ENCODE measurements at regions not wholly inside any gene's neighbourhood (a gene's known extent, or its start where the extent isn't known, plus 50 kb on each side); places are given as distances from the start of the nearest gene placed in this dataset.
"Not testable (repeated sequence)": the region's sequence is repeated elsewhere in the genome, so short reads cannot be mapped to it uniquely, and the experiment has no call there.

DNA sequence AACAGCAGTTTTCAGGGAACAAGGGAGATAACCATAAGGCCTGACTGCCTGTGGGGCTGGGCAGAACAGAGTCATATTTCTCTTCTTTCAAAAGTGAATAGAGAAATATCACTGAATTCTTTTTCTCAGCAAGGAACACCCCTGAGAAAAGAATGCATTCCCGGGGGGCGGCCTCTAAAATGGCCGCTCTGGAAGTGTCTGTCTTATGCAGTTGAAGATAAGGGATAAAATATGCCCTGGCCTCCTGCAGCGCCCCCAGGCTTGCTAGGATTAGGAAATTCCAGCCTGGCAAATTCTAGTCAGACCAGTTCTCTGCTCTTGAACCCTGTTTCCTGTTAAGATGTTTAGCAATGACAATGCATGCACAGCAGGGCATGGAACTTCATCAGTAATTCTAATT lies 745.4 kb downstream of the GRXCR1 start:
- intact Hi-C loops (cut with DNase I); H3K9me3 ChIP-seq (ENCODE audit: control insufficient read depth, low read length); H3K4me3 ChIP-seq (ENCODE audit: low read length); H3K4me1 ChIP-seq (ENCODE audit: control insufficient read depth, insufficient read depth, low read length); H3K27me3 ChIP-seq (ENCODE audit: control insufficient read depth, insufficient read depth); H3K27ac ChIP-seq (ENCODE audit: low read length); DNase-seq; ATAC-seq: not testable (repeated sequence)
- WGBS, result 85% methylated on average over 4 of the region's 4 CpGs

DNA sequence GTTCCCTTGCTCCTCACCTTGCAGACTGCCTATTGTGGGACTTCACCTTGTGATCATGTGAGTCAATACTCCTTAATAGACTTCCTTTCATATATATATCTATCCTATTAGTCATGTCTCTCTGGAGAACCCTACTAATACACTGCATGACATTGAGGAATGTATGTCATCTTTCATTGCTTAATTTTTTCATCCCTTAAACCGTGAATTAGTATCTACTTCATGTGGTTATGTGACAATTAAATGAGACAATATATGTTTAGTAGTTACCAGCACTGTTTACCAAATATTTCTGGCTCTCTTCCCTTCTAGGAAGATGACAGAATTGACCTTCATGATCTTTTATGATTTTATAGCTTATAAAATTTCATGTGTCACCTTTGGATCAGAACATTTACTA lies 759.5 kb downstream of the GRXCR1 start:
- H3K4me1 ChIP-seq (ENCODE audit: control insufficient read depth, insufficient read depth, low read length), result no peaks in the 10 kb centered on the region
- no peak overlapping the region for H3K27ac ChIP-seq (ENCODE audit: low read length)
- no peaks in the 10 kb centered on the region for H3K27me3 ChIP-seq (ENCODE audit: control insufficient read depth, insufficient read depth)
- no peak for ATAC-seq
- WGBS, result 55% methylated on average over 1 of the region's 1 CpG
- H3K4me3 ChIP-seq (ENCODE audit: low read length), result no peak overlapping the region
- no peak for DNase-seq
- intact Hi-C loops (cut with DNase I), result no loop called here
- no peaks in the 10 kb centered on the region for H3K9me3 ChIP-seq (ENCODE audit: control insufficient read depth, low read length)

DNA sequence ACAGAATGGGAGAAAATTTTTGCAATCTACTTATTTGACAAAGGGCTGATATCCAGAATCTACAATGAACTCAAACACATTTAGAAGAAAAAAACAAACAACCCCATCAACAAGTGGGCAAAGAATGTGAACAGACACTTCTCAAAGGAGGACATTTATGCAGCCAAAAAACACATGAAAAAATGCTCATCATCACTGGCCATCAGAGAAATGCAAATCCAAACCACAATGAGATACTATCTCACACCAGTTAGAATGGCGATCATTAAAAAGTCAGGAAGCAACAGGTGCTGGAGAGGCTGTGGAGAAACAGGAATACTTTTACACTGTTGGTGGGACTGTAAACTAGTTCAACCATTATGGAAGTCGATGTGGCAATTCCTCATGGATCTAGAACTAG lies 767.0 kb downstream of the GRXCR1 start:
- H3K4me1 ChIP-seq (ENCODE audit: control insufficient read depth, insufficient read depth, low read length); ATAC-seq; intact Hi-C loops (cut with DNase I); H3K9me3 ChIP-seq (ENCODE audit: control insufficient read depth, low read length); DNase-seq; H3K27ac ChIP-seq (ENCODE audit: low read length); H3K4me3 ChIP-seq (ENCODE audit: low read length); H3K27me3 ChIP-seq (ENCODE audit: control insufficient read depth, insufficient read depth): not testable (repeated sequence)
- 67% methylated on average over 2 of the region's 2 CpGs for WGBS

DNA sequence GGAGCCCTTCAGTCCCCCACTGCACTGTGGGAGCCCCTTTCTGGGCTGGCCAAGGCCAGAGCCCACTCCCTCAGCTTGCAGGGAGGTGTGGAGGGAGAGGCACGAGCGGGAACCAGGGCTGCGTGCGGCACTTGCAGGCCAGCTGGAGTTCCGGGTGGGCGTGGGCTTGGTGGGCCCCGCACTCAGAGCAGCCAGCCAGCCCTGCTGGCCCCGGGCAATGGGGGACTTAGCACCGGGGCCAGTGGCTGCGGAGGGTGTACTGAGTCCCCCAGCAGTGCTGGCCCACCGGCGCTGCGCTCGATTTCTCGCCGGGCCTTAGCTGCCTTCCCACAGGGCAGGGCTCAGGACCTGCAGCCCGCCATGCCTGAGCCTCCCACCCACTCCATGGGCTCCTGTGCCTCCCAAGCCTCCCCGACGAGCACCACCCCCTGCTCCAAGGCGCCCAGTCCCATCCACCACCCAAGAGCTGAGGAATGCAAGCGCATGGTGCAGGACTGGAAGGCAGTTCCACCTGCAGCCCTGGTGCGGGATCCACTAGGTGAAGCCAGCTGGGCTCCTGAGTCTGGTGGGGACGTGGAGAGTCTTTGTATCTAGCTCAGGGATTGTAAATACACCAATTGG lies 776.2 kb downstream of the KCTD8 start:
- H3K27me3 ChIP-seq (ENCODE audit: control insufficient read depth, insufficient read depth); DNase-seq; H3K27ac ChIP-seq (ENCODE audit: low read length); ATAC-seq; H3K4me3 ChIP-seq (ENCODE audit: low read length); H3K9me3 ChIP-seq (ENCODE audit: control insufficient read depth, low read length); H3K4me1 ChIP-seq (ENCODE audit: control insufficient read depth, insufficient read depth, low read length); intact Hi-C loops (cut with DNase I): not testable (repeated sequence)
- WGBS, result 85% methylated on average over 23 of the region's 23 CpGs

DNA sequence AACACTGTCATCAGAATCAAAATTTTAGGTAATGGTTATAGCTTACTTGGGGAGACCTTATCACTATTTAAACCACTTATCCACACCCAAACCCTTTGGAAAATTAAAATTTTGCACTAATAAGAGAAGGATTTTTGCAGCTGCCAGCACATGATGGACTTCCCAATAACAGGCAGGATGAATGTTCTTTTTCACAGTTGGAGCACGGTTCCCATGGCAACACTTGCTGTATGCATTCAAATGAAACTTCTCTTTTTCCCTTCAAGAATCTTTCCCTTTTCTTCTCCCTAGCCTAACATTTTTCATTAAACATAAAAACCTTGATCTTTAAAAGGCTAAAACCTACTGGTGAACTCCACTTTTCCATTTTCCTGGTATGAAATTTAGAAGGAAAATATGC lies 768.2 kb downstream of the KCTD8 start:
- Histone ChIP-seq H3K4me3 (ENCODE audit: low read length) (no peak overlapping the region), H3K27me3 (ENCODE audit: control insufficient read depth, insufficient read depth) (no peaks in the 10 kb centered on the region), H3K9me3 (ENCODE audit: control insufficient read depth, low read length) (no peaks in the 10 kb centered on the region), H3K4me1 (ENCODE audit: control insufficient read depth, insufficient read depth, low read length) (no peaks in the 10 kb centered on the region), H3K27ac (ENCODE audit: low read length) (no peak overlapping the region)
- DNase-seq (no peak), ATAC-seq (no peak)
- intact Hi-C loops (cut with DNase I), result no loop called here
- 77% methylated on average over 1 of the region's 1 CpG for WGBS

DNA sequence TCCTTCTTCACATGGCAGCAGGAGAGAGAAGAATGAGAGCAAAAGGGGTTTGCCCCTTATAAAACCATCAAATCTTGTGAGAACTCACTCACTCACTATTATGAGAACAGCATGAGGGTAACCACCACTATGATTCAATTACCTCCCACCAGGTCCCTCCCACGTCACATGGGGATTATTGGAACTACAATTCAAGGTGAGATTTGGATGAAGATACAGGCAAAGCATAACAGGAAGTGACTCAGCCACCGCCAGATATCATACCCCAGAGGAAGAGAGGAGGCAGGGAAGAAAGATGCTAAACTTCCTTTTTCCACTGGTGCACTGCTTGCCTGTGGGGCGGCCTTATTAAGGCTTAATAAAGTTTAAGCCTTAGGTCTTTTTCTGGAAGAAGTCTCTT lies 766.1 kb downstream of the KCTD8 start:
- H3K4me3 ChIP-seq (ENCODE audit: low read length), result no peak overlapping the region
- no peaks in the 10 kb centered on the region for H3K9me3 ChIP-seq (ENCODE audit: control insufficient read depth, low read length)
- intact Hi-C loops (cut with DNase I), result no loop called here
- WGBS, result 52% methylated on average over 3 of the region's 3 CpGs
- no peaks in the 10 kb centered on the region for H3K4me1 ChIP-seq (ENCODE audit: control insufficient read depth, insufficient read depth, low read length)
- ATAC-seq, result no peak
- no peak for DNase-seq
- no peak overlapping the region for H3K27ac ChIP-seq (ENCODE audit: low read length)
- no peaks in the 10 kb centered on the region for H3K27me3 ChIP-seq (ENCODE audit: control insufficient read depth, insufficient read depth)

DNA sequence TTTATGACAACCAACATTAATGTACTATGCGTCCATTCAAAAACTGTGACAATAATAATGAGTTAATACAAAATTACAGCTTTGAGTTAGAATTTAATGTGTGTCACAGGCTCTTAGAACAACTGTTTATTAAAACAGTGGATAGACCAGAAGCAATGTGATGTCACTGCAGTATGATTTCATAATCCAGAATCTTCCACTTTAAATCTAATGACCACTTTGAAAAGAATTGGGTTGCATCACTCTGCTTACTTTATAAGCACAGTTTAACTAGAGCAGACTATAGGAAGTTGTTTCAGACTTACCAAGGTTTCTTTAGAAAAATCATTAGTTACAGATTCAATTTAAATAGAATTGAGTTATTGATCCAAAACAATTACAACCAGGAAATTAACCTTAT lies 758.5 kb downstream of the KCTD8 start:
- Histone ChIP-seq H3K27me3 (ENCODE audit: control insufficient read depth, insufficient read depth) (no peaks in the 10 kb centered on the region), H3K4me1 (ENCODE audit: control insufficient read depth, insufficient read depth, low read length) (no peaks in the 10 kb centered on the region), H3K4me3 (ENCODE audit: low read length) (no peak overlapping the region), H3K9me3 (ENCODE audit: control insufficient read depth, low read length) (no peaks in the 10 kb centered on the region), H3K27ac (ENCODE audit: low read length) (no peak overlapping the region)
- ATAC-seq (no peak), DNase-seq (no peak)
- intact Hi-C loops (cut with DNase I), result no loop called here
- 93% methylated on average over 1 of the region's 1 CpG for WGBS

DNA sequence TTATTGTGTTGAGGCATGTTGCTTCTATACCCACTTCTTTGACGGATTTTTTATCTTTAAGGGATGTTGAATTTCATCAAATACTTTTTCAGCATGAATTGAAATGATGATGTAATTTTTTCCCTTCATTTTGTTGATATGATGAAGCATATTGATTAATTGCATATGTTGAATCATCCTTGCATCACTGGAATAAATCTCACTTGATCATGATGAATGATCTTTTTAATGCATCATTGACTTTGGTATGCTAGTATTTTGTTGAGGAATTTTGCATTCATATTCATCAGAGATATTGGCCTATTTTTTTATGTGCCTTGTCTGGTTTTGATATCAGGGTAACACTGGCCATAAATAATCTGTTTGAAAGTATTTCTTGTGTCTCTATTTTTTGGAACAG lies 754.7 kb downstream of the KCTD8 start:
- H3K4me3 ChIP-seq (ENCODE audit: low read length), result no peak overlapping the region
- H3K27ac ChIP-seq (ENCODE audit: low read length), result no peak overlapping the region
- 25% methylated on average over 1 of the region's 1 CpG for WGBS
- no peaks in the 10 kb centered on the region for H3K9me3 ChIP-seq (ENCODE audit: control insufficient read depth, low read length)
- H3K27me3 ChIP-seq (ENCODE audit: control insufficient read depth, insufficient read depth), result no peaks in the 10 kb centered on the region
- intact Hi-C loops (cut with DNase I), result no loop called here
- no peak for ATAC-seq
- no peaks in the 10 kb centered on the region for H3K4me1 ChIP-seq (ENCODE audit: control insufficient read depth, insufficient read depth, low read length)
- DNase-seq, result no peak

DNA sequence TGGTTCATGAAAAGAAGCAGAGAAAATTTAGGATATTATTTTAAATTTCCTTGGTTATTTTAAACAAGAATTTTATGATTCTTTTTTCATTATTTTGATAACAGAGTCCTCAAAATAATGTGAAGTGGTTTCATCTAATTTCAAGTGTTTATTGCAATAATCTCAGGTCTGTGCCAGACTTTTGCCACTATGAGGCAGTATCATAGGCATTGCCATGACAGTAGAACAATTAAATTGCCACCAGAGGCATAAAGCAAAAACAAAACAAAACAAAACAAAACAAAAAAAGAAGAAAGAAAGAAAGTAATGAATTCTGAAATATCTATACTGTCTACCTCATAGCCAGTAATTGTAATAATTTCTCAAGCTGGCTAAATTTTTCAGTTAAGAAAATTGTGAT lies 739.2 kb downstream of the KCTD8 start:
- no peaks in the 10 kb centered on the region for H3K4me1 ChIP-seq (ENCODE audit: control insufficient read depth, insufficient read depth, low read length)
- DNase-seq (no peak), ATAC-seq (no peak)
- no peaks in the 10 kb centered on the region for H3K27me3 ChIP-seq (ENCODE audit: control insufficient read depth, insufficient read depth)
- H3K4me3 ChIP-seq (ENCODE audit: low read length), result no peak overlapping the region
- H3K27ac ChIP-seq (ENCODE audit: low read length), result no peak overlapping the region
- intact Hi-C loops (cut with DNase I), result no loop called here
- no peaks in the 10 kb centered on the region for H3K9me3 ChIP-seq (ENCODE audit: control insufficient read depth, low read length)

DNA sequence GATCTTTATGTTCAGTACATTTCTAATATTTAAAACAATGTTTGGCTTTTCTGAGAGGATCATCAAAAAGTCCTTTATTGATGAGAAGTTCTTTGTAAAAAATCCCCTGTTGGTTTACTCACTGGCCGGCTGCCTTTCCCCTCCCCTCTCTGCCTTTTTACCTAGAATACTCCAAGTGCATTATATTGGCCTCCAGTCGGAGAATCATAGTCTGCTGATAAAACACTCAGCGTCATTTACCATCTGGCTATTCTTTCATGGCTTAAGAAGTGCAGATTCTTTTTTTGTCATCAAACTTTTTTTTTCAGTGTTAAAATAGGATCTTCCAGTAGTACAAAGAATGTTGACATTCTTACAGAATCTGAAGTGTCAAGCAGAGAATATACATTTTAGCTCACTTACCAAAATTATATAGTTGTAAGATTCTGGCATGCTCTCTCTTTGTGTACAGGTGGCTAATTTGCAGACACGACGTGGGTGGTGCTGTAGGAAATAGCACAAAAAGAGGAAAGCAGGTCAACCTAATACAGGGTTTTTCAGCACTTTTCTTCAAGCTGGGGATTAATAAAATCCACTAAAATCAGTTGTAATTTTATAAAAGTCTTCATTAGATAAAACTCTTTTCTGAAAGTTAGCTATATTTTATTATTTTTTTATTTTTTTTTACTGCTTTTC lies 731.8 kb downstream of the KCTD8 start:
- no peaks in the 10 kb centered on the region for H3K27me3 ChIP-seq (ENCODE audit: control insufficient read depth, insufficient read depth)
- no peaks in the 10 kb centered on the region for H3K4me1 ChIP-seq (ENCODE audit: control insufficient read depth, insufficient read depth, low read length)
- H3K4me3 ChIP-seq (ENCODE audit: low read length), result no peak overlapping the region
- no peaks in the 10 kb centered on the region for H3K9me3 ChIP-seq (ENCODE audit: control insufficient read depth, low read length)
- H3K27ac ChIP-seq (ENCODE audit: low read length), result no peak overlapping the region
- intact Hi-C loops (cut with DNase I), result no loop called here
- WGBS, result 64% methylated on average over 5 of the region's 5 CpGs
- ATAC-seq, result no peak
- no peak for DNase-seq

DNA sequence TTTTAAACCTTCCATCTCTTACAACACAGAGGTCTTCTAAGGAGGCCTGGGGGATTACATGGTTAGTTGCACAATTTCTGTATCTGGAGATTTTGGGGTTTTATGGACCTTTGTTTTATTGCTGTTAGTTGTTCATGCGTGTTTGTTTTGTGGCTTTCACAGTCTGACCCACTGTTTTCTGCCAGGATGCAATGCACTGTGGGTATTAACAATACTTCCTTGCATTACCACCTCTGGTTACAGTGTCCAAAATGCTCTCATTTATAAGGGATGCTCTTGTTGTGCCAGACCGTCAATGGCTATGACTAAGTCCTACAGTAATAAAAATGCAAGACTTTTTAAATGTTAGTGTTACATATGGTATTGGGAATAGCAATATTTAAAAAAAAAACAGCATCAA lies 730.2 kb downstream of the KCTD8 start:
- 86% methylated on average over 2 of the region's 2 CpGs for WGBS
- intact Hi-C loops (cut with DNase I), result no loop called here
- no peak for DNase-seq

More for the DNA sequence above, 730.2 kb downstream of the KCTD8 start:
- ATAC-seq, result no peak
- no peak overlapping the region for H3K4me3 ChIP-seq (ENCODE audit: low read length)
- no peaks in the 10 kb centered on the region for H3K27me3 ChIP-seq (ENCODE audit: control insufficient read depth, insufficient read depth)
- H3K27ac ChIP-seq (ENCODE audit: low read length), result no peak overlapping the region
- H3K9me3 ChIP-seq (ENCODE audit: control insufficient read depth, low read length), result no peaks in the 10 kb centered on the region
- no peaks in the 10 kb centered on the region for H3K4me1 ChIP-seq (ENCODE audit: control insufficient read depth, insufficient read depth, low read length)
